PC-3 (cell line): ENCODE measurements at regions not wholly inside any gene's neighbourhood (a gene's known extent, or its start where the extent isn't known, plus 50 kb on each side); places are given as distances from the start of the nearest gene placed in this dataset.
A peak's percentile ranks its signal among the peaks of the same experiment; 100 is the strongest.

ENCODE experiments used
- ATAC-seq: fragments of 200-7000 bp; cut with Tn5 transposase; 2 replicates; pipeline ENCODE4 v1.9.1; 2020; ENCODE audit warnings: mild to moderate bottlenecking, moderate library complexity
- BruUV-seq: library from RNA; stranded (reverse); fragments of 400-500 nt; replicated peaks from 2 replicates; lab custom pipeline; 2021; lab: Mats Ljungman, UMichigan
- CTCF ChIA-PET: fragments of 300-600 bp; sonication (Branson Sonifier 250); formaldehyde crosslinking; loops from one replicate; lab custom pipeline; 2022; ENCODE audit warnings: antibody characterized with exemption; lab: Charles Lee
- POLR2A ChIA-PET: fragments of 300-600 bp; sonication (Branson Sonifier 250); formaldehyde crosslinking; loops from one replicate; lab custom pipeline; 2022; ENCODE audit warnings: antibody characterized with exemption; ENCODE audit not compliant: unreplicated experiment; lab: Charles Lee
- DNase-seq: peaks from one replicate; pipeline ENCODE4 v3.0.0-alpha.2; 2015
- H2AFZ ChIP-seq: fragments of 300-600 bp; sonication (generic); 2 replicates; pipeline ENCODE4 v1.6.0; 2016; ENCODE audit warnings: antibody characterized with exemption, low read length
- H3F3A ChIP-seq: fragments of 300-600 bp; sonication (generic); one replicate; pipeline ENCODE4 v1.6.0; 2017; ENCODE audit warnings: antibody characterized with exemption, low read length, control low read depth, mild to moderate bottlenecking; ENCODE audit not compliant: unreplicated experiment
- H3K27ac ChIP-seq: fragments of 300-600 bp; sonication (generic); 2 replicates; pipeline ENCODE4 v1.5.1; 2016; ENCODE audit warnings: mild to moderate bottlenecking, low read length
- H3K27me3 ChIP-seq: fragments of 300-600 bp; sonication (generic); 2 replicates; pipeline ENCODE4 v1.6.1; 2016; ENCODE audit warnings: low read length, mixed read lengths
- H3K36me3 ChIP-seq: fragments of 300-600 bp; sonication (generic); 2 replicates; pipeline ENCODE4 v1.6.1; 2016; ENCODE audit warnings: low read depth, mixed run types, low read length, mixed read lengths
- H3K4me1 ChIP-seq: fragments of 300-600 bp; sonication (generic); 2 replicates; pipeline ENCODE4 v1.5.1; 2016; ENCODE audit warnings: low read length; ENCODE audit not compliant: insufficient read depth
- H3K4me2 ChIP-seq: fragments of 300-600 bp; sonication (generic); 2 replicates; pipeline ENCODE4 v1.6.0; 2016; ENCODE audit warnings: low read length
- H3K4me3 ChIP-seq: fragments of 300-600 bp; sonication (generic); 2 replicates; pipeline ENCODE4 v1.5.1; 2016; ENCODE audit warnings: mild to moderate bottlenecking, low read length, mixed read lengths
- H3K79me2 ChIP-seq: fragments of 300-600 bp; sonication (generic); 2 replicates; pipeline ENCODE4 v1.6.1; 2017; ENCODE audit warnings: low read length, mixed read lengths
- H3K9ac ChIP-seq: fragments of 300-600 bp; sonication (generic); 2 replicates; pipeline ENCODE4 v1.6.0; 2016; ENCODE audit warnings: mild to moderate bottlenecking, low read length
- H3K9me2 ChIP-seq: fragments of 300-600 bp; sonication (generic); replicated peaks from 2 replicates; pipeline ENCODE4 v1.6.1; 2016; ENCODE audit warnings: mixed run types, low read length, mixed read lengths
- H3K9me3 ChIP-seq: fragments of 300-600 bp; sonication (generic); 2 replicates; pipeline ENCODE4 v1.6.1; 2016; ENCODE audit warnings: low read length, mixed read lengths
- H4K20me1 ChIP-seq: fragments of 300-600 bp; sonication (generic); 2 replicates; pipeline ENCODE4 v1.6.1; 2016; ENCODE audit warnings: low read length, mixed read lengths
- CTCF ChIP-seq: fragments of 300-600 bp; sonication (generic); conservative IDR thresholded peaks from 2 replicates; pipeline ENCODE4 v1.5.1; 2017; ENCODE audit warnings: antibody characterized with exemption, low read depth, mild to moderate bottlenecking, low read length
- EZH2 ChIP-seq: fragments of 300-600 bp; sonication (generic); IDR thresholded peaks from one replicate; pipeline ENCODE4 v1.6.1; 2017; ENCODE audit warnings: antibody characterized with exemption, mild to moderate bottlenecking, low read length; ENCODE audit not compliant: unreplicated experiment
- EZH2phosphoT487 ChIP-seq: fragments of 300-600 bp; sonication (generic); IDR thresholded peaks from 2 replicates; pipeline ENCODE4 v1.6.1; 2018; ENCODE audit warnings: mild to moderate bottlenecking, antibody characterized with exemption, low read length, borderline replicate concordance
- intact Hi-C: fragments of 100-400 bp; cut with micrococcal nuclease; formaldehyde crosslinking; loops from 2 replicates; pipeline ENCODE4 v1.9.0; 2023

DNA sequence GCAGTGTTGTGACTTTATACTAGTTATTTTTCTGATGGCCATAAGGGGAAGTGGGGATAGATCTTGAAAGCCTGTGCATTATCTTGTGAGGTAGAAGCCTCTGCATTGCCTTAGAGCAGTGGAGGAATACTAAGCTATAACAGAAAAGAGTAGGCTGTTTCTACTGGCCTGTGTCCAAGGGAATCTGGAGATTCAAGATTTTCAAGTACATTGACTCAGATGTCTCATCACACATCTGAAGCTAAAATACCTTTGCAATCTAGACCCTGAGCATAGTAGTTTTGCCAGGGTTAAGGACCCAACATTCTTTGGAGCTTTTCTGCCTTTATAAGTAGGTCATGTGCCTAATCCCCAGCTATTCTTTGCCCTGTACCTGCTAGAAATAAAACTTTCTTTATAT is 272.3 kb downstream of the TENT5A start:
- ATAC-seq (no peak; the same call in 1 of the 2 replicates), DNase-seq (peak; percentile 73)
- POLR2A ChIA-PET = no interaction called here
- TF ChIP-seq EZH2phosphoT487 = no peak
- TF ChIP-seq CTCF = no peak
- TF ChIP-seq EZH2 = no peak
- H2AFZ ChIP-seq = no peak overlapping the region
- H3K79me2 ChIP-seq = no peaks in the 10 kb centered on the region
- H3K4me1 ChIP-seq = 0 out of 2 replicates have a peak, but pooled peaks cover 2% of the 10 kb centered on the region
- H4K20me1 ChIP-seq = no peaks in the 10 kb centered on the region
- no peak overlapping the region for H3K4me3 ChIP-seq
- intact Hi-C loops = no loop called here
- H3K9me3 ChIP-seq = no peaks in the 10 kb centered on the region
- no peaks in the 10 kb centered on the region for H3F3A ChIP-seq
- no peaks in the 10 kb centered on the region for H3K9me2 ChIP-seq
- H3K27ac ChIP-seq = no peak overlapping the region
- CTCF ChIA-PET = no interaction called here
- H3K4me2 ChIP-seq = no peak overlapping the region
- no peaks in the 10 kb centered on the region for H3K36me3 ChIP-seq
- H3K9ac ChIP-seq = no peak overlapping the region
- BruUV-seq = no TSS peak
- no peaks in the 10 kb centered on the region for H3K27me3 ChIP-seq

DNA sequence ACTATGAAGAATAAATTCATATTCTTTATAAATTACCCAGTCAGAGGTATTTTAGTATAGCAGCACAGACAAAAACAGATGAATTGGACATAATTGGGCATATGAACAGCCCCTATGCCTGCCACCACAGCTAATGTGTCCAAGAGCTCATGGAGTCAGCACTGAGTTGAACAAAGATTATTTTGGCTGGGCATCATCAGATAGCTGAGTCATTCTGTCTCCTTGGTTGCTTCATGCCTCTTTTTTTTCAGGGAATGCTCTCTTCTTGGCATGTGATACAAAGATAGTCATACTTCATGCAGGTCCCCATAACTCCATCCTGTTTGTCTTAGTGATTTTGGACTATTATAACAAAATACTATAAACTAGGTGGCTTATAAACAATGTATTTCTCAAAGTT is 275.6 kb downstream of the TENT5A start:
- CTCF ChIA-PET = no interaction called here
- POLR2A ChIA-PET = no interaction called here
- no peaks in the 10 kb centered on the region for H3K9me3 ChIP-seq
- no TSS peak for BruUV-seq
- no peak overlapping the region for H3K27ac ChIP-seq
- H3K9me2 ChIP-seq = no peaks in the 10 kb centered on the region
- no peaks in the 10 kb centered on the region for H3K79me2 ChIP-seq
- TF ChIP-seq CTCF (no peak), EZH2 (no peak), EZH2phosphoT487 (no peak)
- H3K27me3 ChIP-seq = no peaks in the 10 kb centered on the region
- no peak overlapping the region for H3K9ac ChIP-seq
- intact Hi-C loops = no loop called here
- ATAC-seq (no peak), DNase-seq (peak; percentile 5)
- no peak overlapping the region for H3K4me3 ChIP-seq
- H3K4me1 ChIP-seq = 0 out of 2 replicates have a peak, but pooled peaks cover 2% of the 10 kb centered on the region
- H3K4me2 ChIP-seq = no peak overlapping the region
- H3K36me3 ChIP-seq = no peaks in the 10 kb centered on the region
- H2AFZ ChIP-seq = no peak overlapping the region
- H3F3A ChIP-seq = no peaks in the 10 kb centered on the region
- no peaks in the 10 kb centered on the region for H4K20me1 ChIP-seq

DNA sequence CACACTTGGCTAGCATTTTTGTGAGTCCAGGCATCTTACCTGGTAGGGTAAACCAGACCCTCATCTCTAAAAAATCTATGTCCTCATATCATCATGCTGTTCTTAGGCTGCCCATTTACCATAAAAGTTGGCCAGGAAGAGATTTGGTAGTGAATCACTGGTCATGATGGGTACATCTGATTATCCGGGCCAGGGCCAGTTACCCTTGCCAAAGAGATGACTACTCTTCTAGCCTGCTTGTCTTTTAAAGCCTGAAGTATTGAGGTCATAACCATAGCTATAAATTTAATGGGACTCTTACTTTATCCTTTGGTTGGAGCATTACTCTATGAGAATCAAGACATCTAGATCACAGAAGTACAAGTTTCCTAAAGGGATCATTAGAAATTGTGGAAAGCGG is 276.8 kb downstream of the TENT5A start:
- no peaks in the 10 kb centered on the region for H3F3A ChIP-seq
- POLR2A ChIA-PET = no interaction called here
- no peaks in the 10 kb centered on the region for H3K9me3 ChIP-seq
- H2AFZ ChIP-seq = no peak overlapping the region
- DNase-seq (no peak), ATAC-seq (no peak)
- no peaks in the 10 kb centered on the region for H3K36me3 ChIP-seq
- no peak overlapping the region for H3K4me2 ChIP-seq
- no peaks in the 10 kb centered on the region for H3K79me2 ChIP-seq
- TF ChIP-seq EZH2phosphoT487 (no peak), CTCF (no peak), EZH2 (no peak)
- H4K20me1 ChIP-seq = no peaks in the 10 kb centered on the region
- intact Hi-C loops = no loop called here
- no peak overlapping the region for H3K4me3 ChIP-seq
- 0 out of 2 replicates have a peak, but pooled peaks cover 2% of the 10 kb centered on the region for H3K4me1 ChIP-seq
- no TSS peak for BruUV-seq
- H3K9me2 ChIP-seq = no peaks in the 10 kb centered on the region
- no peak overlapping the region for H3K9ac ChIP-seq
- CTCF ChIA-PET = no interaction called here
- no peaks in the 10 kb centered on the region for H3K27me3 ChIP-seq
- no peak overlapping the region for H3K27ac ChIP-seq
